A673 (cell line): ENCODE measurements at regions not wholly inside any gene's neighbourhood (a gene's known extent, or its start where the extent isn't known, plus 50 kb on each side); places are given as distances from the start of the nearest gene placed in this dataset.

Experiments used
- BruUV-seq: library from RNA; stranded (reverse); fragments of 400-500 nt; replicated peaks from 2 replicates; lab custom pipeline; 2021; lab: Mats Ljungman, UMichigan
- CTCF ChIA-PET: fragments of 300-600 bp; sonication (Branson Sonifier 250); formaldehyde crosslinking; loops from one replicate; lab custom pipeline; 2022; ENCODE audit warnings: antibody characterized with exemption; lab: Charles Lee
- POLR2A ChIA-PET: fragments of 300-600 bp; sonication (Branson Sonifier 250); formaldehyde crosslinking; loops from one replicate; lab custom pipeline; 2022; ENCODE audit warnings: antibody characterized with exemption; ENCODE audit not compliant: low non-redundant PET; lab: Charles Lee
- DNase-seq: peaks from one replicate; pipeline ENCODE4 v3.0.0-alpha.2; 2015; ENCODE audit warnings: low spot score
- H3K27ac ChIP-seq: fragments of 200-600 bp; sonication (generic); 2 replicates; pipeline ENCODE4 v1.5.1; 2016; ENCODE audit warnings: mixed run types, low read depth, mild to moderate bottlenecking, mixed read lengths, antibody characterized with exemption, low read length; ENCODE audit not compliant: poor library complexity, severe bottlenecking
- H3K27me3 ChIP-seq: fragments of 200-600 bp; sonication (generic); replicated peaks from 2 replicates; pipeline ENCODE4 v1.6.1; 2017; ENCODE audit warnings: mixed run types, low read depth, mild to moderate bottlenecking, mixed read lengths, antibody characterized with exemption, low read length; ENCODE audit not compliant: insufficient read depth, poor library complexity
- H3K36me3 ChIP-seq: fragments of 200-600 bp; sonication (generic); 2 replicates; pipeline ENCODE4 v1.6.1; 2016; ENCODE audit warnings: mixed run types, mild to moderate bottlenecking, mixed read lengths, antibody characterized with exemption, low read length; ENCODE audit not compliant: insufficient read depth, poor library complexity, severe bottlenecking
- H3K4me1 ChIP-seq: fragments of 200-600 bp; sonication (generic); 2 replicates; pipeline ENCODE4 v1.6.1; 2017; ENCODE audit warnings: mixed run types, mild to moderate bottlenecking, mixed read lengths, antibody characterized with exemption, low read length; ENCODE audit not compliant: insufficient read depth, poor library complexity, severe bottlenecking
- H3K4me3 ChIP-seq: fragments of 200-600 bp; sonication (generic); 2 replicates; pipeline ENCODE4 v1.5.1; 2016; ENCODE audit warnings: low read depth, mixed run types, mild to moderate bottlenecking, mixed read lengths, low read length; ENCODE audit not compliant: poor library complexity, severe bottlenecking
- H3K9me3 ChIP-seq: fragments of 200-600 bp; sonication (generic); 2 replicates; pipeline ENCODE4 v1.6.1; 2016; ENCODE audit warnings: mixed run types, low read depth, mild to moderate bottlenecking, mixed read lengths, antibody characterized with exemption, low read length; ENCODE audit not compliant: poor library complexity, severe bottlenecking
- EZH2 ChIP-seq: fragments of 200-600 bp; sonication (generic); IDR thresholded peaks from 2 replicates; pipeline ENCODE4 v1.6.1; 2017; ENCODE audit warnings: borderline replicate concordance, low read depth, mild to moderate bottlenecking, mixed read lengths, antibody characterized with exemption, low read length; ENCODE audit not compliant: poor library complexity, severe bottlenecking
- intact Hi-C: fragments of 100-400 bp; cut with micrococcal nuclease; formaldehyde crosslinking; loops from one replicate; pipeline ENCODE4 v1.10.0; 2022; ENCODE audit not compliant: unreplicated experiment
- TF ChIP-seq, protein P1 (sequence below): fragments of 300-800, 200-600 bp; sonication (generic); conservative IDR thresholded peaks from 2 replicates; pipeline ENCODE4 v1.5.1; 2017; ENCODE audit warnings: low read depth, mild to moderate bottlenecking, antibody characterized with exemption, low read length, moderate library complexity, mixed read lengths

DNA sequence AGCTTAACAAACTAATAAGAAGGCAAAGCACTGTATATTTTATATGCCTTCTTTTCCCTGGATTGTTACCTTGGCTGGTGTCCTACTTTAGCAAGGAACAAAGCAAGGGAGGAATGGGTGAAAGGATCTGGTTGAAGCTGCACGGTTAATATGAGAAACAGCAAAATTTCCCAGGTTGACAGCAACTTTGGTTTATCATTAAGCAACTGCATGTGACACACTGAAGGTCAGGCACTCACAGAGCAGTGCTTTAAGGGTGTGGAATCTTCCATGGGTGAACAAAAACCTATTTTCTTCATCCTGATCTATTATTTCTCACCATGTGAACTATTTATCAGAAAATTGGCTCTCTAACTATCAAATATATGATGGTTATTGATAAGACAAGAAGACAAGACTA, 109.0 kb upstream of the ATP10B start:
- no peaks in the 10 kb centered on the region for H3K4me1 ChIP-seq
- ChIA-PET POLR2A (no interaction called here), CTCF (no interaction called here)
- intact Hi-C loops = no loop called here
- no peak overlapping the region for H3K4me3 ChIP-seq
- no peaks in the 10 kb centered on the region for H3K27me3 ChIP-seq
- H3K27ac ChIP-seq = no peak overlapping the region
- no TSS peak for BruUV-seq
- TF ChIP-seq, protein P1, sequence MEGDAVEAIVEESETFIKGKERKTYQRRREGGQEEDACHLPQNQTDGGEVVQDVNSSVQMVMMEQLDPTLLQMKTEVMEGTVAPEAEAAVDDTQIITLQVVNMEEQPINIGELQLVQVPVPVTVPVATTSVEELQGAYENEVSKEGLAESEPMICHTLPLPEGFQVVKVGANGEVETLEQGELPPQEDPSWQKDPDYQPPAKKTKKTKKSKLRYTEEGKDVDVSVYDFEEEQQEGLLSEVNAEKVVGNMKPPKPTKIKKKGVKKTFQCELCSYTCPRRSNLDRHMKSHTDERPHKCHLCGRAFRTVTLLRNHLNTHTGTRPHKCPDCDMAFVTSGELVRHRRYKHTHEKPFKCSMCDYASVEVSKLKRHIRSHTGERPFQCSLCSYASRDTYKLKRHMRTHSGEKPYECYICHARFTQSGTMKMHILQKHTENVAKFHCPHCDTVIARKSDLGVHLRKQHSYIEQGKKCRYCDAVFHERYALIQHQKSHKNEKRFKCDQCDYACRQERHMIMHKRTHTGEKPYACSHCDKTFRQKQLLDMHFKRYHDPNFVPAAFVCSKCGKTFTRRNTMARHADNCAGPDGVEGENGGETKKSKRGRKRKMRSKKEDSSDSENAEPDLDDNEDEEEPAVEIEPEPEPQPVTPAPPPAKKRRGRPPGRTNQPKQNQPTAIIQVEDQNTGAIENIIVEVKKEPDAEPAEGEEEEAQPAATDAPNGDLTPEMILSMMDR = no peak
- H3K9me3 ChIP-seq = no peaks in the 10 kb centered on the region
- no peaks in the 10 kb centered on the region for H3K36me3 ChIP-seq
- DNase-seq = no peak

DNA sequence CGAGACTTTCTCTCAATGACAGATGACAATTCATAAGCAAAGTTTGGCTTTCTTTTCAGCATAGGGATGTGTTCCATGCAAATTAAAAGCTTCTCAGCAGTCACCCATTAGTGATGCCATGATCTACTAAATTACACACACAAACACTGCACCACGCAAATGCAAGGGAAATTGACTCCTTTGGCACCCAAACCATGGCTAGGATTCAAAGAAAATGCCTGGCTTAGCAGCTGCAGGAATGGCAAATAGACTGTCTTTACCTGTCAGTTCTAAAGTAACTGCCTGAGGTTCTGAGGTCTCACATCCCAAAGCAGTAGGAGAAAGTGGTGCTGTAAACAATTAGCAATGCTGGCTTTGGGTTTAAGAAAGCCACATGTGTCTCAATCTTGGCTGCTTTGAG, 108.6 kb upstream of the ATP10B start:
- Histone ChIP-seq H3K4me3 (no peak overlapping the region), H3K4me1 (no peaks in the 10 kb centered on the region), H3K9me3 (no peaks in the 10 kb centered on the region), H3K27me3 (no peaks in the 10 kb centered on the region), H3K27ac (no peak overlapping the region), H3K36me3 (no peaks in the 10 kb centered on the region)
- no TSS peak for BruUV-seq
- intact Hi-C loops = no loop called here
- ChIA-PET POLR2A (no interaction called here), CTCF (no interaction called here)
- DNase-seq = no peak
- TF ChIP-seq EZH2 = no peak
- TF ChIP-seq, protein P1 = no peak

DNA sequence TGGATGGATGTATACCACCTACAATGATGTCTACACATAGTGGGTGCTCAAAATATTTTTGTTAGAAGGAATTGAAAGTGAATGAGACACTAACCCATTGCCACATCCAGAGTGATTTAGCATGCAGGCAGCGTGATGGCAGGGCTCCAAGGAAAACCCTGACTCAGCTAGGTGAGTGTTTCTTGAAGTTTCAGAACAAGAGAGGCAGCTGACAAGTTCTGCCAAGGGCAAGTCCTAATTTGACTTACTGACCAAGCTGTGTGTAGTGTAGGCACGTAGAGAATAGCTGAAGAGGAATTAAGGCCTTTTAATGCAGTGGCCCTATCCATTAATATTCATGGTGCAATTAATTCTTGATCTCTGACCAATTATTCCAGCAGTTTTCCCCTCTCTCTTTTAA, 107.8 kb upstream of the ATP10B start:
- Histone ChIP-seq H3K27me3 (no peaks in the 10 kb centered on the region), H3K4me3 (no peak overlapping the region), H3K36me3 (no peaks in the 10 kb centered on the region), H3K4me1 (no peaks in the 10 kb centered on the region), H3K27ac (no peak overlapping the region), H3K9me3 (no peaks in the 10 kb centered on the region)
- DNase-seq = no peak
- BruUV-seq = no TSS peak
- ChIA-PET POLR2A (no interaction called here), CTCF (no interaction called here)
- intact Hi-C loops = no loop called here
- TF ChIP-seq, protein P1 = no peak
- TF ChIP-seq EZH2 = no peak
